ENCODE measurements at regions not wholly inside any gene's neighbourhood (a gene's known extent, or its start where the extent isn't known, plus 50 kb on each side); places are given as distances from the start of the nearest gene placed in this dataset.

GRCh38 chr15:95987299-95987698 is 343.2 kb upstream of the NR2F2 start (continued):
- TF ChIP-seq EGR1 (IDR thresholded peaks at IDR 0.05; ENCODE audit: borderline replicate concordance, low read depth, low read length) (no peak), GABPA (IDR thresholded peaks at IDR 0.05; ENCODE audit: borderline replicate concordance, insufficient read depth, low read length) (no peak), RNF2 (IDR thresholded peaks at IDR 0.05; ENCODE audit: borderline replicate concordance, low read depth, low read length, missing control alignments, poor library complexity, severe bottlenecking) (no peak)

Data from H1 (cell line).